Liver (tissue), 8 donors: ENCODE measurements at regions not wholly inside any gene's neighbourhood (a gene's known extent, or its start where the extent isn't known, plus 50 kb on each side); places are given as distances from the start of the nearest gene placed in this dataset.

Experiments
- DNase-seq: peaks from one replicate; pipeline ENCODE4 v3.0.0-alpha.2; 2017; ENCODE audit warnings: low spot score
- H3K27ac ChIP-seq, 2 donors: one replicate each; pipeline ENCODE4 v1.7.0; 2013; ENCODE audit warnings: inconsistent platforms in 2 of 2, low read length in 2 of 2, control low read depth in 1 of 2, low read depth in 1 of 2, mild to moderate bottlenecking in 1 of 2
- H3K27me3 ChIP-seq, 4 donors: one replicate each; pipeline versions ENCODE4 v1.6.1 to v1.7.0; 2013; ENCODE audit warnings: low read length in 3 of 4, inconsistent platforms in 1 of 4, mild to moderate bottlenecking in 1 of 4, moderate library complexity in 1 of 4; ENCODE audit not compliant: control insufficient read depth in 4 of 4, insufficient read depth in 4 of 4
- H3K36me3 ChIP-seq, 4 donors: one replicate each; pipeline versions ENCODE4 v1.6.1 to v1.7.0; 2013; ENCODE audit warnings: low read length in 3 of 4, mild to moderate bottlenecking in 3 of 4, low read depth in 1 of 4, moderate library complexity in 1 of 4; ENCODE audit not compliant: control insufficient read depth in 4 of 4, insufficient read depth in 3 of 4
- H3K4me1 ChIP-seq, 4 donors: one replicate each; pipeline versions ENCODE4 v1.6.1 to v1.7.0; 2013; ENCODE audit warnings: low read length in 3 of 4, mild to moderate bottlenecking in 3 of 4, moderate library complexity in 1 of 4; ENCODE audit not compliant: control insufficient read depth in 4 of 4, insufficient read depth in 4 of 4
- H3K4me3 ChIP-seq, 3 donors: one replicate each; pipeline versions ENCODE4 v1.6.1 to v1.7.0; 2013; ENCODE audit warnings: low read length in 3 of 3, control low read depth in 1 of 3, low read depth in 1 of 3, mild to moderate bottlenecking in 1 of 3
- H3K9ac ChIP-seq, 2 donors: one replicate each; pipeline ENCODE4 v1.7.0; 2013; ENCODE audit warnings: low read length in 2 of 2, mild to moderate bottlenecking in 2 of 2, moderate library complexity in 2 of 2, control low read depth in 1 of 2, low read depth in 1 of 2
- H3K9me3 ChIP-seq, 4 donors: one replicate each; pipeline versions ENCODE4 v1.6.1 to v1.7.0; 2013; ENCODE audit warnings: low read length in 3 of 4; ENCODE audit not compliant: control insufficient read depth in 4 of 4
- CTCF ChIP-seq: fragments of 150-350 bp; IDR thresholded peaks from 2 replicates; pipeline ENCODE4 v1.5.1; 2017; ENCODE audit warnings: improper control_type of control experiment, low read depth, low read length; ENCODE audit not compliant: missing input control
- EGR1 ChIP-seq, 2 donors: IDR thresholded peaks; 2 replicates each; pipeline ENCODE4 v1.6.1; 2016 to 2018; ENCODE audit warnings: antibody characterized with exemption in 2 of 2, low read depth in 2 of 2
- HNF4A ChIP-seq, 2 donors: conservative IDR thresholded peaks; 2 replicates each; pipeline ENCODE4 v1.6.1; 2016; ENCODE audit warnings: antibody characterized with exemption in 2 of 2, mild to moderate bottlenecking in 2 of 2
- MAX ChIP-seq: IDR thresholded peaks from 2 replicates; pipeline ENCODE4 v1.6.1; 2016; ENCODE audit warnings: antibody characterized with exemption
- RAD21 ChIP-seq, 2 donors: IDR thresholded peaks; 2 replicates each; pipeline ENCODE4 v1.6.1; 2016; ENCODE audit warnings: antibody characterized with exemption in 2 of 2, mild to moderate bottlenecking in 2 of 2
- REST ChIP-seq: IDR thresholded peaks from 2 replicates; pipeline ENCODE4 v1.6.1; 2016; ENCODE audit warnings: antibody characterized with exemption, mild to moderate bottlenecking
- RXRA ChIP-seq, 2 donors: IDR thresholded peaks; 2 replicates each; pipeline ENCODE4 v1.6.1; 2017 to 2018; ENCODE audit warnings: antibody characterized with exemption in 2 of 2, mild to moderate bottlenecking in 1 of 2
- SP1 ChIP-seq: IDR thresholded peaks from 2 replicates; pipeline ENCODE4 v1.6.1; 2018; ENCODE audit warnings: antibody characterized with exemption, mild to moderate bottlenecking
- TAF1 ChIP-seq: conservative IDR thresholded peaks from 2 replicates; pipeline ENCODE4 v1.6.1; 2016; ENCODE audit warnings: antibody characterized with exemption, mild to moderate bottlenecking
- WGBS: extraction: QIAGEN DNeasy Blood & Tissue Kit; methylation state at CpG from one replicate; pipeline ENCODE4 v1.1.7; 2013; 5-methylcytosine and 5-hydroxymethylcytosine counted together
- TF ChIP-seq, protein P1 (sequence below): IDR thresholded peaks from 2 replicates; pipeline ENCODE4 v1.6.1; 2016; ENCODE audit warnings: antibody characterized with exemption
- donor health status: healthy.
- donor health status: healthy.
- donor health status: healthy.
- donor health status: healthy.
- donor health status: healthy.

DNA sequence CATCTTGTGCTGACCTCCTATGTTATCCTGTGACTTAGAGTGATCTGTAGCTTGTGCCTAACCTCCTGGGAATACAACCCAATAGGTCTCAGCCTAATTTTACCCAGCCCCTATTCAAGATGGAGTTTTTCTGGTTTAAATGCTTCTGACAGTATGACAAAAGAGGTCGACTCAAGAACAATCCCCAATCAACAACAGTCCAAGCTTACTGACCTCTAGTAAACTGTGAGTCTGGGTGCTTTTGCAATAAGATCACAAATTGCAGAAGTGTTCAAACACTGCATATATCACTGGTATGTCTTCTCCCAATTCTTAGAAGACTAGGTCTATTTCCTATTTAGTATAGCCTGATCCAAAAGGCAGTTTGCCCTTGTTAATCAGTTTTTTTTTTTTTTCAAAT lies 323.5 kb upstream of the PTGER4 start (continued):
- TF ChIP-seq, protein P1, sequence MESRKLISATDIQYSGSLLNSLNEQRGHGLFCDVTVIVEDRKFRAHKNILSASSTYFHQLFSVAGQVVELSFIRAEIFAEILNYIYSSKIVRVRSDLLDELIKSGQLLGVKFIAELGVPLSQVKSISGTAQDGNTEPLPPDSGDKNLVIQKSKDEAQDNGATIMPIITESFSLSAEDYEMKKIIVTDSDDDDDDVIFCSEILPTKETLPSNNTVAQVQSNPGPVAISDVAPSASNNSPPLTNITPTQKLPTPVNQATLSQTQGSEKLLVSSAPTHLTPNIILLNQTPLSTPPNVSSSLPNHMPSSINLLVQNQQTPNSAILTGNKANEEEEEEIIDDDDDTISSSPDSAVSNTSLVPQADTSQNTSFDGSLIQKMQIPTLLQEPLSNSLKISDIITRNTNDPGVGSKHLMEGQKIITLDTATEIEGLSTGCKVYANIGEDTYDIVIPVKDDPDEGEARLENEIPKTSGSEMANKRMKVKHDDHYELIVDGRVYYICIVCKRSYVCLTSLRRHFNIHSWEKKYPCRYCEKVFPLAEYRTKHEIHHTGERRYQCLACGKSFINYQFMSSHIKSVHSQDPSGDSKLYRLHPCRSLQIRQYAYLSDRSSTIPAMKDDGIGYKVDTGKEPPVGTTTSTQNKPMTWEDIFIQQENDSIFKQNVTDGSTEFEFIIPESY: no peak
- no peak for TF ChIP-seq TAF1
- TF ChIP-seq MAX: no peak
- TF ChIP-seq REST: no peak

GRCh38 chr5:40355846-40356245 lies 323.9 kb upstream of the PTGER4 start:
- TF ChIP-seq CTCF (no peak), REST (no peak), SP1 (no peak), RAD21 (IDR thresholded peaks at IDR 0.05) (no peak), EGR1 (IDR thresholded peaks at IDR 0.05; ENCODE audit: low read depth in 2 of 2) (no peak), MAX (no peak), HNF4A (conservative IDR thresholded peaks at IDR 0.05) (no peak), RXRA (IDR thresholded peaks at IDR 0.05) (no peak)
- Histone ChIP-seq H3K36me3 (no peaks in the 10 kb centered on the region), H3K9ac (no peak overlapping the region), H3K4me1 (no peaks in the 10 kb centered on the region), H3K4me3 (no peak overlapping the region), H3K9me3 (no peaks in the 10 kb centered on the region), H3K27ac (no peak overlapping the region), H3K27me3 (peaks cover 0 to 3% (median 0%) of the 10 kb centered on the region in 4 donors)
- 67% methylated on average over 4 of the region's 4 CpGs for WGBS
- no peak for DNase-seq
